Small intestine (tissue), 7 donors: ENCODE measurements at regions not wholly inside any gene's neighbourhood (a gene's known extent, or its start where the extent isn't known, plus 50 kb on each side); places are given as distances from the start of the nearest gene placed in this dataset.
"Not testable (repeated sequence)": the region's sequence is repeated elsewhere in the genome, so short reads cannot be mapped to it uniquely, and the experiment has no call there.

ENCODE experiments used
- DNase-seq, 2 donors: peaks; one replicate each; pipeline versions ENCODE4 v3.0.0 to v3.0.0-alpha.2; 2013
- FAIRE-seq: peaks from 2 replicates; lab custom pipeline; 2012; peaks lifted over from hg19 to GRCh38; lab: Jason Lieb, UNC
- H3K27ac ChIP-seq, 3 donors: one replicate each; pipeline ENCODE4 v1.5.1; 2013; ENCODE audit warnings: low read length in 2 of 3, mild to moderate bottlenecking in 2 of 3, control low read depth in 1 of 3, inconsistent platforms in 1 of 3, low read depth in 1 of 3, moderate library complexity in 1 of 3
- H3K27me3 ChIP-seq, 3 donors: one replicate each; pipeline ENCODE4 v1.6.1; 2013; ENCODE audit warnings: low read length in 3 of 3, inconsistent platforms in 1 of 3; ENCODE audit not compliant: control insufficient read depth in 3 of 3, insufficient read depth in 3 of 3
- H3K36me3 ChIP-seq, 3 donors: one replicate each; pipeline ENCODE4 v1.6.1; 2013; ENCODE audit warnings: low read length in 3 of 3, inconsistent platforms in 1 of 3, low read depth in 1 of 3, mild to moderate bottlenecking in 1 of 3, moderate library complexity in 1 of 3; ENCODE audit not compliant: control insufficient read depth in 3 of 3, insufficient read depth in 2 of 3
- H3K4me1 ChIP-seq, 3 donors: one replicate each; pipeline ENCODE4 v1.6.1; 2013; ENCODE audit warnings: low read length in 2 of 3, inconsistent platforms in 1 of 3, low read depth in 1 of 3, mild to moderate bottlenecking in 1 of 3, moderate library complexity in 1 of 3; ENCODE audit not compliant: control insufficient read depth in 3 of 3, insufficient read depth in 2 of 3
- H3K4me3 ChIP-seq, 3 donors: one replicate each; pipeline ENCODE4 v1.5.1; 2013; ENCODE audit warnings: low read length in 3 of 3, control low read depth in 1 of 3, inconsistent platforms in 1 of 3, low read depth in 1 of 3, mild to moderate bottlenecking in 1 of 3, moderate library complexity in 1 of 3
- H3K9me3 ChIP-seq, 2 donors: one replicate each; pipeline ENCODE4 v1.6.1; 2013; ENCODE audit warnings: low read depth in 1 of 2, low read length in 1 of 2; ENCODE audit not compliant: control insufficient read depth in 2 of 2, insufficient read depth in 1 of 2
- WGBS, 3 donors: extraction: QIAGEN DNeasy Blood & Tissue Kit; methylation state at CpG; one replicate each; pipeline ENCODE4 v1.1.7; 2013; 5-methylcytosine and 5-hydroxymethylcytosine counted together
- donor health status: healthy with polysubstance abuse.
- donor health status: control.
- donor health status: control.
- donor health status: Bipolar disorder and iron deficiency.
- donor health status: healthy.

GRCh38 chr21:10402461-10402860, 118.9 kb upstream of the TPTE start:
- not testable (repeated sequence) for FAIRE-seq, H3K4me3 ChIP-seq, H3K36me3 ChIP-seq, H3K4me1 ChIP-seq, H3K27ac ChIP-seq, H3K27me3 ChIP-seq, DNase-seq
- H3K9me3 ChIP-seq: peaks cover 11 to 38% of the 10 kb centered on the region in 2 donors
- WGBS, 3 donors: 74 to 80% (median 78%) methylated on average over 5 of the region's 5 CpGs

GRCh38 chr21:10405331-10405730, 116.1 kb upstream of the TPTE start:
- FAIRE-seq, H3K27ac ChIP-seq, H3K4me3 ChIP-seq, DNase-seq, H3K4me1 ChIP-seq, H3K27me3 ChIP-seq, H3K36me3 ChIP-seq: not testable (repeated sequence)
- peaks cover 12 to 36% of the 10 kb centered on the region in 2 donors for H3K9me3 ChIP-seq
- WGBS, 3 donors: 75 to 86% (median 83%) methylated on average over 36 of the region's 36 CpGs

- not testable (repeated sequence) for H3K36me3 ChIP-seq, H3K27ac ChIP-seq, DNase-seq, H3K4me1 ChIP-seq, FAIRE-seq, H3K4me3 ChIP-seq, H3K27me3 ChIP-seq
- peaks cover 9 to 30% of the 10 kb centered on the region in 2 donors for H3K9me3 ChIP-seq
- 33 to 35% (median 35%) methylated on average over 3 of the region's 4 CpGs for WGBS, 3 donors
These were observed 111.6 kb upstream of the TPTE start for GRCh38 chr21:10409786-10410185.

- H3K27me3 ChIP-seq, H3K4me1 ChIP-seq, H3K4me3 ChIP-seq, DNase-seq, FAIRE-seq, H3K36me3 ChIP-seq, H3K27ac ChIP-seq: not testable (repeated sequence)
- WGBS, 3 donors: 54 to 58% (median 57%) methylated on average over 5 of the region's 5 CpGs
- H3K9me3 ChIP-seq: peaks cover 6 to 33% of the 10 kb centered on the region in 2 donors
These were observed 110.9 kb upstream of the TPTE start for GRCh38 chr21:10410354-10410929.

- peaks cover 6 to 39% of the 10 kb centered on the region in 2 donors for H3K9me3 ChIP-seq
- WGBS, 3 donors: 70 to 75% (median 72%) methylated on average over 15 to 16 of the region's 17 CpGs
- not testable (repeated sequence) for H3K4me1 ChIP-seq, H3K4me3 ChIP-seq, FAIRE-seq, H3K27me3 ChIP-seq, DNase-seq, H3K27ac ChIP-seq, H3K36me3 ChIP-seq
These were observed 109.4 kb upstream of the TPTE start for GRCh38 chr21:10411776-10412526.

GRCh38 chr21:10412928-10413246, 108.5 kb upstream of the TPTE start:
- not testable (repeated sequence) for H3K4me1 ChIP-seq, H3K36me3 ChIP-seq, H3K27ac ChIP-seq, H3K27me3 ChIP-seq, H3K4me3 ChIP-seq, FAIRE-seq, DNase-seq
- 77 to 83% (median 79%) methylated on average over 8 of the region's 8 CpGs for WGBS, 3 donors
- H3K9me3 ChIP-seq: peaks cover 12 to 45% of the 10 kb centered on the region in 2 donors

- H3K27ac ChIP-seq, DNase-seq, FAIRE-seq, H3K4me1 ChIP-seq, H3K4me3 ChIP-seq, H3K27me3 ChIP-seq, H3K36me3 ChIP-seq: not testable (repeated sequence)
- 88% methylated on average over 31 of the region's 31 CpGs for WGBS, 3 donors
- peaks cover 14 to 48% of the 10 kb centered on the region in 2 donors for H3K9me3 ChIP-seq
These were observed 107.9 kb upstream of the TPTE start for GRCh38 chr21:10413247-10414120.

GRCh38 chr21:10414121-10414924, 107.1 kb upstream of the TPTE start:
- H3K36me3 ChIP-seq, H3K4me3 ChIP-seq, FAIRE-seq, H3K4me1 ChIP-seq, H3K27ac ChIP-seq, DNase-seq, H3K27me3 ChIP-seq: not testable (repeated sequence)
- WGBS, 3 donors: 80 to 83% (median 81%) methylated on average over 14 of the region's 14 CpGs
- peaks cover 14 to 56% of the 10 kb centered on the region in 2 donors for H3K9me3 ChIP-seq
